Neural cell (in vitro differentiated cells): ENCODE measurements at regions not wholly inside any gene's neighbourhood (a gene's known extent, or its start where the extent isn't known, plus 50 kb on each side); places are given as distances from the start of the nearest gene placed in this dataset.

Source experiments
- EZH2 ChIP-seq: fragments of 200-600, 300-800 bp; shearing (Covaris generic), sonication (generic); IDR thresholded peaks from 2 replicates; pipeline ENCODE4 v1.6.1; 2014; ENCODE audit warnings: antibody characterized with exemption, low read length, borderline replicate concordance, mild to moderate bottlenecking; ENCODE audit not compliant: insufficient read depth, poor library complexity, severe bottlenecking
- MXI1 ChIP-seq: fragments of 450-650 bp; conservative IDR thresholded peaks from 2 replicates; pipeline ENCODE4 v1.6.1; 2014; ENCODE audit warnings: antibody characterized with exemption, mild to moderate bottlenecking; ENCODE audit not compliant: poor library complexity, severe bottlenecking
- POLR2AphosphoS5 ChIP-seq: IDR thresholded peaks from 2 replicates; pipeline ENCODE4 v1.6.1; 2012
- SMC3 ChIP-seq: fragments of 450-650 bp; conservative IDR thresholded peaks from 2 replicates; pipeline ENCODE4 v1.6.1; 2014; ENCODE audit warnings: antibody characterized with exemption, mild to moderate bottlenecking, moderate library complexity; ENCODE audit not compliant: poor library complexity
- TF ChIP-seq, protein P1 (sequence below): fragments of 450-650 bp; IDR thresholded peaks from 2 replicates; pipeline ENCODE4 v1.5.1; 2014; ENCODE audit warnings: antibody characterized with exemption, mild to moderate bottlenecking, moderate library complexity; ENCODE audit not compliant: poor library complexity, severe bottlenecking

DNA sequence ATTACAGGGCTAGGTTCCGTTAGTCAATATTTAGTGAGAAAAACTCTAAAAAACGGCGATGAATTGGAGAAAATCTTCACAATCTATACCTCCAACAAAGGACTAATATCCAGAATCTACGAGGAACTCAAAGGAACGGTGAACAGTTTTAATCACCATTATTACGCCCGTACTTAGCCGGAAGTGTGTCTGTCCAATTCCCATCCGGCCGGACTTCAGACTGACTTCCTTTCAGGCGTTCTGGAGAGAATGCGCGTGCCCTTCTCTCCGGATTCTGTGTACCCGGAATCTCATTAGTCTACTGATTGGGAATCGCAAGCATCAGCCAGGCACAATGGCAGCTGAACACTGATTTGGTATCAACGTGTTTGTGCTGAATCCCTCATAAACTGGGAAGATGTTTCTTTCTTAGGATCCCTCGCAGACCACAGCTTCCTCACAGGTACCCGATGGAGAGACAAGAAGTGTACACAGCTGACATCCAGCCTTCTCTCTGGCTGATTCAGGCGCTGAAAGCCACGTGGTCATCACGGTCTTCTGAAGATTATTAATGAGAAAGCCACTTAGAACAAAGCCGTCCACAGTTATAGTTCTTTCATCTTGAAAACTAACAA lies 239.9 kb downstream of the ZNF516 start:
- no peak for TF ChIP-seq SMC3
- TF ChIP-seq, protein P1, sequence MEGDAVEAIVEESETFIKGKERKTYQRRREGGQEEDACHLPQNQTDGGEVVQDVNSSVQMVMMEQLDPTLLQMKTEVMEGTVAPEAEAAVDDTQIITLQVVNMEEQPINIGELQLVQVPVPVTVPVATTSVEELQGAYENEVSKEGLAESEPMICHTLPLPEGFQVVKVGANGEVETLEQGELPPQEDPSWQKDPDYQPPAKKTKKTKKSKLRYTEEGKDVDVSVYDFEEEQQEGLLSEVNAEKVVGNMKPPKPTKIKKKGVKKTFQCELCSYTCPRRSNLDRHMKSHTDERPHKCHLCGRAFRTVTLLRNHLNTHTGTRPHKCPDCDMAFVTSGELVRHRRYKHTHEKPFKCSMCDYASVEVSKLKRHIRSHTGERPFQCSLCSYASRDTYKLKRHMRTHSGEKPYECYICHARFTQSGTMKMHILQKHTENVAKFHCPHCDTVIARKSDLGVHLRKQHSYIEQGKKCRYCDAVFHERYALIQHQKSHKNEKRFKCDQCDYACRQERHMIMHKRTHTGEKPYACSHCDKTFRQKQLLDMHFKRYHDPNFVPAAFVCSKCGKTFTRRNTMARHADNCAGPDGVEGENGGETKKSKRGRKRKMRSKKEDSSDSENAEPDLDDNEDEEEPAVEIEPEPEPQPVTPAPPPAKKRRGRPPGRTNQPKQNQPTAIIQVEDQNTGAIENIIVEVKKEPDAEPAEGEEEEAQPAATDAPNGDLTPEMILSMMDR = no peak
- TF ChIP-seq POLR2AphosphoS5 = no peak
- no peak for TF ChIP-seq MXI1
- no peak for TF ChIP-seq EZH2
